GDM1 (cell line): ENCODE measurements at regions not wholly inside any gene's neighbourhood (a gene's known extent, or its start where the extent isn't known, plus 50 kb on each side); places are given as distances from the start of the nearest gene placed in this dataset.
"Not testable (repeated sequence)": the region's sequence is repeated elsewhere in the genome, so short reads cannot be mapped to it uniquely, and the experiment has no call there.

Experiments
- DNase-seq: peaks from one replicate; lab custom pipeline; 2025; lab: John Stamatoyannopoulos, UW

DNA sequence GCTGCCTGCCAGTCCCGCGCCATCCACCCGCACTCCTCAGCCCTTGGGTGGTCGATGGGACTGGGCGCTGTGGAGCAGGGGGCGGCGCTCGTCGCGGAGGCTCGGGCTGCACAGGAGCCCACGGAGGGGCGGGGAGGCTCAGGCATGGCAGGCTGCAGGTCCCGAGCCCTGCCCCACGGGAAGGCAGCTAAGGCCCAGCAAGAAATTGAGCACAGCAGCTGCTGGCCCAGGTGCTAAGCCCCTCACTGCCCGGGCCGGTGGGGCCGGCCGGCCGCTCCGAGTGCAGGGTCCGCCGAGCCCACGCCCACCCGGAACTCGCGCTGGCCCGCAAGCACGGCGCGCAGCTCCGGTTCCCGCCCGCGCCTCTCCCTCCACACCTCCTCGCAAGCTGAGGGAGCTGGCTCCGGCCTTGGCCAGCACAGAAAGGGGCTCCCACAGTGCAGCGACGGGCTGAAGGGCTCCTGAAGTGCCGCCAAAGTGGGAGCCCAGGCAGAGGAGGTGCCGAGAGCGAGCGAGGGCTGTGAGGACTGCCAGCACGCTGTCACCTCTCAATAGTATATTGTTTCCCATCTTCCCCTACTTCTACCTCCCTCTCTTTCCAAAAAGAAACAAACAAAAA lies 219.6 kb downstream of the BAMBI start:
- DNase-seq, result not testable (repeated sequence)

DNA sequence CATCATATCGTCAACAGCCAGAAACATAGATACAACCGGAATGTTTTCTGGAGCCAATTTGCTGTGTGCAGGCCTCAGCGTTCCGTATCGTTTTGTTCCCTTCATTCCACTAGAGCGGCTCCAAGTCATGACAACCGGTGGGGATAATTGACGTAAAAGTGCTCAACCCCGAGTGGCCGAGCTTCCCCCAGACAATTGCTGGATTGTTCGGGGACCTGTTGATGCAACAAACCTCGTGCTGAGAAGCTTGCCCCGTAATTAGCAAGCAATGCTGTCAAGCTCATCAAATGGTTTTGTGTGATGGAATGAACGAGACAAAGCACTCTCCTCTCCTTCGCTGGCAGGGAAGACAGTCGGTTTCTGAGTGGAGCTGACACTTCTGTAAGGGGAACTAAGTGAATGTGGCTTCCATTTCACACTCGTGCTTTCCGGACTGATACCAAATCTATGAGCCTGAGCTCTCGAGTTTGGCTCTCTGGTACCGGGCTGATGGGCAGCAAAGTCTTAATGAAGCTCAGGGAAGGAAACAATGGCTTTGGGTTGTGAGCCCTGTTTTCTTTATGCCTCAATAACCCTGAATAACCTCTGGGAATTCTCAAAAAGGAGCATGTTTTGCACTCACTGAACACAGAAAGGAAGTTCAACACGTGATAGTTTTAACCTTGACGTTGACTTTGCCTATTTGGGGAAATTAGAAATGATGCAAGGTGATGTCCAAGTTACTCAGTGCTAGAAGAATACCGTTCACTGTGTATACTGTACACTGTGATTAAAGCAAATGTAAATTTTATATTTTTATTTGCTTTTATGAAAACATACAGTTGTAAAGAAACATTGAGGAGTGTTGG lies 220.5 kb downstream of the BAMBI start:
- no peak for DNase-seq

DNA sequence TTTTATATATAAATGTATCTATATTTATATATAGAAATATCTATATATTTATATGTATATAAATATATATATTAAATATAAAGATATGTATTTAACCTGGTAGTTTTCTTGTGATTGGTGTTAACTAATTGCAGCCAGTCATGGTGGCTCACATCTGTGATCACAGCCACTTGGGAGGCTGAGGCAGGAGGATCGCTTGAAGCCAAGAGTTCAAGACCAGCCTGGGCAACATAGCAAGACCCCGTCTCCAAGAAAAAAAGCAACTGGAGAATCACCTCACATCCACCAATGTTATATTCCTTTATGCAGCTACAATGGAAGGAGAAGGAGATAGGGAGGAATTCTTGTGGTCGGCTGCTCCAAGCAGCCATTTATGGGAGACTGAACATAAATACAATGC lies 224.9 kb downstream of the BAMBI start:
- DNase-seq, result no peak

DNA sequence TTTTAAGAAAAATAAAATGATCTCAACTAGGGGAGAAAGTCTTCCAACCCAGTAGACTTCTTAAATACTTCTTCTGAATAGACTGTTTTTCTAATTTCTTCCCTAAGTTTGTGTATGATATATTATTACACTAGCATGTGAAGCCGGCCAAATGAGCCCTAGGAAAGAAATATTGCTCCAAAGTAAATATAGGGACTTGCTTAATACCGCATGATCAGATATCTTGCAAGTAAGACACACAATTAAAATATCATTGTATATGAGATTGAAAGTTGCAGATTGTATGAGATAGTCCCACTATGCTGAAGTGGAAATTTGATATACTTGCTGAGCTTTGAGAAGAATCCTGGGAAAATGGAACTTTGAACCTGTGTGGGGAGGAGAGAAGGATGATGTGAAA lies 225.7 kb downstream of the BAMBI start:
- DNase-seq, result no peak

DNA sequence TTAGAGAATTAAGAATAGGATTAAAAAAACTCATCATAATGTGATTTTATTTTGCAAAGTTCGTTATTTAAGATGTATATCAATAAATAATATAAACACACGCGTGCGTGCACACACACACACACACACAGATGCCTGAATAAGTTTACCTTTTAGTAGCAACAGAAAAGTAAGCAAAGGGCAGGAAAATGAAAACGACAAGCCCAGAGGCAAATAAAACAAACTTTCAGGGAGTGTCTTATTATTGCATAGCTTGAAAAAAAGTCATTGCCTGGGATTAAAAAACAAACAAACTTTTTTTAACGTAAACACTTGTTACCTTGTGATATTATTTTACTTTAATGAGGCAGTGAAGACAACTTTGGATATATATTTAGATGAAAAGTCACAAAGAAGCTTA lies 226.4 kb downstream of the BAMBI start:
- no peak for DNase-seq

DNA sequence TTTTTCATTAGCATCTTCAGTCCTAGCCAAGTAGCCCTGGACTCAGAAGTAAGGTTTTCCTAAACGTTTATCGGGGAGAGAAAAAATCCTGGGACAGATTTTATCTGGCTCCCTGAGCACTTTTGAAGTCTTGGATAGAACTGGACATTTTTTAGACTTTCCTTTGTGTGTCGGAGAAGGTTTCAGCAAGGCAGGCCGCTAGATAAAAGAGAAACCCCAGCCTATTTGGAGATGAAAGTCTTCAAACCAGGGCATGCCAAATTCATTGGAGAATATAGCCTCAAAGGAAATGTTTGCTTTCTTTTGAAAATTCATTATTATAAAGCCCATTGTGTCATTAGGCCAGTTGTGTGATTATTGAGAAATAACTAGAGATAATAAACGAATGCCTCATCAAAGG lies 228.1 kb downstream of the BAMBI start:
- DNase-seq, result no peak

DNA sequence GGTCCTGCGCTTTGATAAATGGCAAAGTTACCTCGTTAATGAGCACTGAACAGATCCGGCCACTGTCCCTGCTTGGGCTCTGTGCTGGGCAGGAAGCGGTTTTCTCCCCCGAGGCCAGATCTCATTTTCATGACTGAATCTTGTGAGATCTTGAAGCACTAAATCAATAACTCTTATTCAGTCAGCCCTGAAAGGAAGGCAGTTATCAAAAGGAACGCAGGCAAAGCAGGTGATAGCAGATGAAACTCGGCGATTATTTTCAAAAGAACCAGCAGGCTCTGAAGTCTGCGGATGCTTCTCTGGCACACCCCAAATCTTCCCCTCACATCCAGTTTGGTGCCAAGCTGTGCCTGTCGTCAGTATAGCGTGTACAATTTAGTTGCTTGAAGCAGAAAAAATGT lies 228.7 kb downstream of the BAMBI start:
- DNase-seq, result no peak

DNA sequence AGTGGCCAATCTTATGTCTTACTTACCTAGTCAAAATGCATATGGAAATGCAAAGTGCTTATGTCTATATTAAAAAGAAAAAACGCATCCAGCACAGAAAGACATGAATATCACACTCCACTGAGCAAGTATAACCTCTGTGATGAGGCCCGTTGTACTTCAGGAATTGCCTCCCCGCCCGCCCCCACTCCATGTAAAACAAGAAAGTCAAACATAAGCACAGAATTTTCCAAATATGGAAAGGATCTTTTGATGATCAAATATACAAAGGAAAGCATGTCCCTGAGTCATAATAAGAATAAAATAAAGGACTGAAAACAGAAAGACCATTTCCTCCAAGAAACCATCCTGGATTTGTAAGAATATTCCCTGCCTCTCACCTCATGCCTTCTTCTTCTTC lies 229.1 kb downstream of the BAMBI start:
- DNase-seq, result no peak

DNA sequence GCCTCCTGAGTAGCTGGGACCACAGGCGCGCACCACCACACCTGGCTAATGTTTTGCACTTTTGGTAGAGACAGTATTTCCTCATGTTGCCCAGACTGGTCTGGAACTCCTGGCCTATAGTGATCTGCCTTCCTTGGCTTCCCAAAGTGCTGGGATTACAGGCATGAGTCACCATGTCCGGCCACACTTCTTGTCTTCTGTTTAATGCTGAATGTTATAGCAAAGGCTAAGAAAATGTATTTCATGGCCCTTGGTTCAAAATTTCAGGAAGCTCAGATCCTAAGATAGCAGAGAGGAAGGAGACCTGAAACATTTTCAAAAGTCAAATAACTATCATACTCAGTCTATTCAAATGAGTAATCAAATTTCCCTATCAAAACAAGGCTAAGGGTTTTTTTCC lies 229.6 kb downstream of the BAMBI start:
- DNase-seq, result no peak

DNA sequence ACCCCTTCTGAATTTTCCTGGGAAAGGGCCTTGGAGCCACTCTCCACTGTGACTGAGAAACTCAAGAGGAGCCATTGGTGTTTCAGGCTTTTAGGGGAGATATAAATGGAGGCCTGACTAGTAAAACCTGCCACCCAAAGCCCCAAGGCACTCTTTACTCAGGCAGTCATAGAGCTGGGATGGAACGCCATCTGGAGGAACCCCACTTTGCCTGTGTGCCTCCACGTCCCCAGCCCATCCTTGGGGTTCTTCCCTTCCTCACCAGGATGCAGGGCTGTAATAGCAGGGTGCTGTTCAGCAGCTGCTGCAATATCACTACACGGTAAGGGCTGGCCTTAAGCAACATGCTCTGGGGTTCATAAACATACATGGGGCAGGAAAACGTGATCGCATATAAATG lies 232.6 kb downstream of the BAMBI start:
- DNase-seq, result no peak

DNA sequence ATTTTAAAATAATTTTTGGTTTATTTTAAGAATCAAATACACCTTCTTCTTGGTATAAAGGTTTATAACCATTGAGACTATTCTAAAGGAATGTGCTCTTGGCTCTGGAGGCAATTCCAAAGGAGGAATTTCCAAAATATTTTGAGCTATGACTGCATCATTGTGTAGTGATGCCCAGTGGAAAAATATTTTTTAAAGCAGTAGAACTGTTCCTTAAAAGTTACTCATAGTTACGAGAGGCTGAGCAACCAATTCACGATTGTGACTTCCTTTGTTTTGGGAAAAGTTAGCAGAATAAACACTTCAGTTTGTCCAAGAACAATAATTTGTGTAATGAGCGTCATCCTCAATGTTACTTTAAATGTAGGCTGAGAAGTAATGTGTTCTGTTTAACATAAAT lies 233.6 kb downstream of the BAMBI start:
- DNase-seq, result no peak

DNA sequence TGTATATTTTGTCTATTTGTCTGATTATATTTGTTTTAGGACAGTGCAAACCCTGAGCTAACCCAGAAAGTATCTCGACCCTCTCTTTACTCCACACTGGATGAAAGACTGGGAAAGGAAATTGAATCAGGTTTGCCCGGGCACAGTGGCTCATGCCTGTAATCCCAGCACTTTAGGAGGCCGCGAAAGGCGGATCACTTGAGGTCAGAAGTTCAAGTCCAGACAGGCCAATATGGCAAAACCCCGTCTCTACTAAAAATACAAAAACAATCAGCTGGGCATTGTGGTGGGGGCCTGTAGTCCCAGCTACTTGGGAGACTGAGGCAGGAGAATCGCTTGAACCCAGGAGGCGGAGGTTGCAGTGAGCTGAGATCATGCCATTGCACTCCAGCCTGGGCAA lies 234.2 kb downstream of the BAMBI start:
- DNase-seq, result not testable (repeated sequence)

DNA sequence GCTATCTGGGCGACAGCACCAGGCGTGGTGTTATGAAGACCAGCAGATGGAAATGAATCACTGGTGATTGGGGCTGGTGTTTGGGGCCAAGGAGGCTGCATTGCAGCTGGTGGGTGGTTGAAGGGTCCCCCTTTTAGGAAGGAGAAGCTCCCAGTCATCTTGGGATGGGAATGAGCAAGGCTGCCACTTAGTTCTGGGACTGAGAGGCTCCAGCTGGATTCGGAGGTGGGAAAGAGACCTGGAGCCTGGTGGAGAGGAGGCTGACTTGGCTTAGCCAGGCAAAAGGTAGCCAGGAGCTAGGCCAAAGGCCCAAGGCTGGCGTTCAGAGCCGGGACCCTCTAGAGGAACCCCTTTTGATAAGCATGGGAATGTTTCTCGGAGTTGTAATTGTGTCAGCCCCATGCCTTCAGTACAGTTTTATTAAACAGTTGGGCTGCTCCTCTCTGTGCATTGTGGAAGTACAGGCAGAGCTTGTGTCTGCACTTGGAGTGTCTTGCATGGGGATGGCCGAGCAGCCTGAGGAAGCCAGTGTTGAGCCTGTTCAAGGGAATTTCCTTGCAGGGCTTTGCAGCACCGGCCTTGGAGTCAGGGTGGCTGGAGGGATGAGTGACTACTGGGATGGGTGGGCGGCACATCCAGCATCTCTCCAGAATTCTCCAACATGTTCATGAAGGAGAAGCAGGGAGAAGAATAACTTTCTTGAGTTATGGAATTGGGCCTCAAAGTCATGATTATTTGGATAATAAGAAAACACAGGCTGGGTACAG lies 234.9 kb downstream of the BAMBI start:
- DNase-seq, result no peak

DNA sequence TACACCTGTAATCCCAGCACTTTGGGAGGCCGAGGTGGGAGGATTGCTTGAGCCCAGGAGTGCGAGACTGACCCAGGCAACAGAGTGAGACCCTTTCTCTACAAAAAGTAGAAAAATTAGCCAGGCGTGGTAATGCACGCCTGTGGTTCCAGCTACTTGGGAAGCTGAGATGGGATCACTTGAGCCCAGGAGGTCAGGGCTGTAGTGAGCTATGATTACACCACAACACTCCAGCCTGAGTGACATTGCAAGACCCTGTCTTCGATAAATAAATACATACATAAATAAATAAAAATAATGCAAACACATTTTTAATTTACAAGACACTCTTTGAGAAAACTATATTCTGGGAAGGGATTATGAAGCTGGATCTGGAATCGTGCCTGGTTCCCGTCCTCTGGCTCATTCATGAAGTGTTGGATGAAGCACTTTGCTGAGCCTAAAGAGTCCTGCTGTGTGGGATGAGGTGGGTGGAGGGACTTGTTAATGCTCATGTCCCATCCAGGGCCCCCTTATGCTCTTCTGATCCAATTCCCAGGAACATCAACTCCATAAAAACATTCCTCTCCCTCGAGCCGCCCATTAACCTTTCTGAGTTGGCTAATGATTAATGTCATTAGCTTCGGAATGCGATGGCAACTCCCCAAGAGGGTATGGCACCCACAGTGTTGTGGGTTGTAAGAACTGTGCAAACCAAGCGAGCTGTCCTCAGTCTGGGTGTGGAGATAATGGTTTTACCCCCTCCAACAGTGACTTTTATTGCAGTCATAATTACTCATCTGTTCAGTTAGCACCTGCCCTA lies 236.3 kb downstream of the BAMBI start:
- no peak for DNase-seq

DNA sequence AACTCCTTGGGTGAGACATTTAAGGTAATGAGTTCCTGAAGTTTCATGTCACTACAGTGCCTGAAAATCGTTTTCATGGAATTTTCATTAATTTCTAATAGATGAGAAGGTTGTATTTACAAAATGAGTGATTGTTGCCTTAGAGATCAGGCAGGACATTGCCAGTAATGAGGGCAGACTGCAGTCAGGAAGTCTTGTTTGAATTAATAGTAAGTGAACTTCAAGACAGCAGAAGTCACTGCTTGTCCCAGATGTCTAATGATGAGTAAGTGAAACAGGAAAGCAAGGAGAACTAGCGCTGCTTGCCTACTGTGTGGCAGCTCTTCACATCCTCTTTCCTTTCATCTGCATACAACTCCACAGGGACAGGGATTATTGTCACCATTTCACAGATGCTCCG lies 237.4 kb downstream of the BAMBI start:
- DNase-seq, result no peak

DNA sequence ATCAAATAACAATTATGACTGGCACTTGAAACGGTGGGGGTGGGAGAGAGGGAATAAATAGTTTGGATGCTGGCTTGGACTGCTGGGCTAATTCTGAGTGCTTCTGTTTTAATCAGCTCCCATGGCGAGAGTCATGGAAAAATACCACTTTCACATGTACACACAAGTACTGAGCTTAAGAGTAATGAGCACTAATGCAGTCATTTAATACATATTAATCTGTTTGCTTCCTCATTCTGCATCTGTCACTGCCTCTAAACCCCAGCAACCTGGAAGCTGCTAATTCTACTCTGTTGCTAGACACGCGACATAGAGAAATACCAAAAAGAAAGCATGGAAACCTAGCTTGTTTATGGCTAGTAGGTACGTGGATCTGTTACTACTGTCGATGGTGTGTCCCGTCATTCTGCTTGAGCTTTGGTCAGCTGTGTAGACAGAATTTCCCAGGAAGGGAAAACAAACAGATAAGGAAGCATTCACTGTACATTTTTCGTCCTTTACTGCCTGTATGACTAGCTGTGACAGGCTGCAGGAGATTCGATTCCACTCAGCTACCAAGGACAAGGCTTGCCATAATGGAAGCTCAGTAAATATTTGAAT lies 238.8 kb downstream of the BAMBI start:
- DNase-seq, result no peak

DNA sequence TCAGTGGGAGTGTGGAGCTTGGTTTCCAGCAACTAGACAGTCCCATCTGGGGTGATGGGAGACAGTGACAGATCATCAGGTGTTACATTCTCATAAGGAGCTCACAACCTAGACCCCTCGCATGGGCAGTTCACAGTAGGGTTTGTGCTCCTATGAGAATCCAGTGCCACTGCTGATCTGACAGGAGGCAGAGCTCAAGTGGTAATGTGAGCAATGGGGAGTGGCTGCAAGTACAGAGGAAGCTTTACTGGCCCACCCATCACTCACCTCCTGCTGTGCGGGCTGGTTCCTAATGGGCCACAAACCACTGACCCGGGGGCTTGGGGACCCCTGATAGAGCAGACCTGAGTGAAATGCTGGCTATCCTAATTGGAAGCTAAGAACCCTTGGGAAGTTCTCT lies 242.8 kb downstream of the BAMBI start:
- no peak for DNase-seq

DNA sequence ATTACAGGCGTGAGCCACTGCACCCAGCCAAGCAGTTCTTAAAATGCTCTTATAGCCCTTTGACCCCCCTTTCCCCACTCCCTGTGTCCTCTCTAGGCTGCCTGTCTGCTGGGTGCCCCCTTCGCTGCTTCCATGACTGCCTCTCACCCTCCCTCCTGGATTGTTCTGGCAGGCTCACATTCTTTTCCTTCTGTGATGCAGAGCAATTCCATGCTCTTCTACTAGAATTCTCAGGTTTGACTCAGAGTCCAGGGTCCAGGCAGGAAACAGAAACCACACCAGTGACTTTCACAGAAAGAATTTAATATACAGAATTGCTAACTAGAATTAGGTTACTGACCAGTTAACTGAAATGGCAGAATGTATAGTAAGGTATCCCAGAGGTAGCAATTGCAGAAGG lies 244.8 kb downstream of the BAMBI start:
- DNase-seq, result no peak

DNA sequence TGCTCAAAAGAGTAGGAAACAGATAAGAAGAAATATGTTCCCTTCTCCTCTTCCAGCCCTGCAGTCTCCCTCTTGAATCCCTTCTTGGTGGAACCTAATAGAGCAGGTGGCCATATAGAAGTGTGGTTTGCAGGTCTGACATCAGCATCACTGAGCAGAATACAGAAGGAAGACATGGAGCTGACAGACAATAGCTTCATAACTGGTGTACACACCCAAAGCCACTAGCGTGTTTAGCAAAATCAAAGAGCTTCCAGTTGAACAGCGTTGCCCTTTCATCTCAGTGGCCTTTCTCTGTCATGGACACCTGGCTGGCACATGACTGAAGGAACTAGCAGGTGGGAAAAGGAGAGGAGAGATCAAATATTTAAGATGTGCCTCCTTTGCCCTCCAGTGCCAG lies 245.5 kb downstream of the BAMBI start:
- DNase-seq, result no peak

DNA sequence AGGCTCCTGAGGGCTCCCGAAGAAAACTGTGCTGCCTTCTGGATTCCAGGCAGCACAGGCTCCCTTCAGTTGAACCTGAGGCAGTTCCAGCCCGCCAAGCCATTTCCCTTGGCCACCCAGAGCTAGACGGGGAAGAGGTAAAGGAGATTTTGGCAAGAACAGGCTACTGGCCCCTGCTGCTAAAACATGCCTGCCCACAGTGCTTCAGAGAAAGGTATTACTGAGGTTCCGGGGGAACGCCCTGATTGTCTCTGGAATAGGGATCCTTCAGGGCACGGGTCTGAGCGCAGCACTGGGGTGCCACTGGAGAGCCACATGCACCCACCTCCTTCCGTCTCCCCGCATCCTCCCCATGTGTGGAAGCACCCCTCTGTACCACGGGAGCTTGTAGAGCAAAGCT lies 247.4 kb downstream of the BAMBI start:
- DNase-seq, result no peak

DNA sequence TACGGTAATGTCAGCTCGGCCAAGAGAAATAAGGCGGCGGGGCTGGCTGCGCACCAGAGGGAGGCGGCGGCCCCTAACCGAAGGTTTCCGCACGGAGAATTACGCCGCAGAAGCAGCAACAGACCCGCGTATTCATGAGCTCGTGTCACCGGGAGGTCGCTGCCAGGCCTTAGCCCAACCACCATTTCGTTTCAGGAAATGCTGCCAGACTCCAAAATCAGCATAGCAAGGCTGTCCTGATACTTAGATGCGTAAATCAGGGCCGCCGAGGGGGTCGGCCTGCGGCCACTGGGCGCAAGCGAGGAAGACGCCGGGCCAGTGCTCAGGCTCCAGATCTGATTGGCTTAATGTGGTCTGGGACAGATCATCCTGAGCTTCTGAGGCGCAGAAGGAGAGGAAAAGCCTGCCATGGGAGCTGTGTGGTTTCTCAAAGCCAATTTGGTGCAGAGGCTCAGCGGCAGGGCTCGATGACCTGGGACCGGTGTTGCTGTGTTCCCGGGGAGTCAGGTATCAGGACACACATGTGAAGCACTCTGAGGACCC lies 247.9 kb downstream of the BAMBI start:
- no peak for DNase-seq

DNA sequence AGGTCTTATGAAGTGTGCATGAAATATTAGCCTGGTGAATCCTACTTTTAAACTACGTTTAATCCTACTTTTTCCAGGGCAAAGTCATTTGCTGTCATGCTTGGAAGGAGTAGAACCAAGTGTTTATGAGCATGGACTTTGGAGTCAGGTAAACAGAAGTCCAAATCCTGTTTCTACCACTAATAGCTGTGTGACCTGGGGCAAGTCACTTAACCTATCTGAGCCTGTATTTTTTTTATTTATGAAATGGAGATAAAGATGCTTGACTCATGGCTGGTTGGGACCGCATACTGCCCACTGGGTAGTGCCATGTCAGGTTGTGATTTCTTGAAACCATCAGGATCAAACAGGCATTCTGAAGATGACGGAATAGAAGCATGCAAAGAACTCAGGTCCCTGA lies 249.6 kb downstream of the BAMBI start:
- no peak for DNase-seq
